Neural progenitor cell (in vitro differentiated cells): ENCODE measurements at regions not wholly inside any gene's neighbourhood (a gene's known extent, or its start where the extent isn't known, plus 50 kb on each side); places are given as distances from the start of the nearest gene placed in this dataset.

Experiments
- DNase-seq: peaks from one replicate; pipeline ENCODE4 v3.0.0-alpha.2; 2016; ENCODE audit warnings: low spot score
- H2AFZ ChIP-seq: fragments of 200-600 bp; sonication (generic); replicated peaks from 2 replicates; pipeline ENCODE4 v1.6.1; 2016; ENCODE audit warnings: antibody characterized with exemption
- H3F3A ChIP-seq: fragments of 200-600 bp; sonication (generic); 2 replicates; pipeline ENCODE4 v1.6.1; 2016; ENCODE audit warnings: antibody characterized with exemption, low read depth
- H3K27ac ChIP-seq: fragments of 200-600 bp; sonication (generic); 2 replicates; pipeline ENCODE4 v1.5.1; 2016; ENCODE audit warnings: mild to moderate bottlenecking
- H3K27me3 ChIP-seq: fragments of 200-600 bp; sonication (generic); 2 replicates; pipeline ENCODE4 v1.6.1; 2016; ENCODE audit warnings: mild to moderate bottlenecking, moderate library complexity
- H3K36me3 ChIP-seq: fragments of 200-600 bp; sonication (generic); 2 replicates; pipeline ENCODE4 v1.5.1; 2016
- H3K4me1 ChIP-seq: fragments of 200-600 bp; sonication (generic); 2 replicates; pipeline ENCODE4 v1.6.1; 2016; ENCODE audit warnings: mixed run types
- H3K4me2 ChIP-seq: fragments of 200-600 bp; sonication (generic); 2 replicates; pipeline ENCODE4 v1.6.1; 2016
- H3K4me3 ChIP-seq: fragments of 200-600 bp; sonication (generic); 2 replicates; pipeline ENCODE4 v1.5.1; 2016
- H3K79me2 ChIP-seq: fragments of 200-600 bp; sonication (generic); 2 replicates; pipeline ENCODE4 v1.6.1; 2016; ENCODE audit warnings: low read depth
- H3K9ac ChIP-seq: fragments of 200-600 bp; sonication (generic); 2 replicates; pipeline ENCODE4 v1.6.1; 2016
- H3K9me3 ChIP-seq: fragments of 200-600 bp; sonication (generic); 2 replicates; pipeline ENCODE4 v1.5.1; 2016; ENCODE audit warnings: low read depth
- H4K20me1 ChIP-seq: fragments of 200-600 bp; sonication (generic); 2 replicates; pipeline ENCODE4 v1.6.1; 2016; ENCODE audit warnings: low read depth
- H3K27ac Mint-ChIP-seq: 3 replicates; pipeline ENCODE4 v1.8.0; 2021; ENCODE audit warnings: mixed read lengths
- H3K27me3 Mint-ChIP-seq: 2 replicates; pipeline ENCODE4 v1.8.0; 2022; ENCODE audit warnings: low read depth, mild to moderate bottlenecking, inconsistent platforms, moderate library complexity, mixed read lengths; ENCODE audit not compliant: insufficient read depth
- H3K36me3 Mint-ChIP-seq: 3 replicates; pipeline ENCODE4 v1.8.0; 2021; ENCODE audit warnings: mixed read lengths
- H3K4me1 Mint-ChIP-seq: 3 replicates; pipeline ENCODE4 v1.8.0; 2021; ENCODE audit warnings: mixed read lengths
- H3K4me3 Mint-ChIP-seq: 3 replicates; pipeline ENCODE4 v1.8.0; 2021; ENCODE audit warnings: mild to moderate bottlenecking, moderate library complexity, mixed read lengths
- H3K9me3 Mint-ChIP-seq: 3 replicates; pipeline ENCODE4 v1.8.0; 2020; ENCODE audit warnings: mixed read lengths
- CTCF ChIP-seq: fragments of 200-600 bp; sonication (generic); IDR thresholded peaks from 2 replicates; pipeline ENCODE4 v1.5.1; 2017; ENCODE audit warnings: antibody characterized with exemption, mild to moderate bottlenecking
- EZH2 ChIP-seq: fragments of 200-600 bp; sonication (generic); IDR thresholded peaks from 2 replicates; pipeline ENCODE4 v1.6.1; 2017; ENCODE audit warnings: antibody characterized with exemption, mild to moderate bottlenecking, moderate library complexity
- EZH2phosphoT487 ChIP-seq: fragments of 200-600 bp; sonication (generic); IDR thresholded peaks from 2 replicates; pipeline ENCODE4 v1.6.1; 2017; ENCODE audit warnings: antibody characterized with exemption

- no peaks in the 10 kb centered on the region for H3K9me3 Mint-ChIP-seq
- no peak overlapping the region for H3K4me2 ChIP-seq
- H2AFZ ChIP-seq, result no peak overlapping the region
- no peak overlapping the region for H3K4me3 Mint-ChIP-seq
- H3K36me3 Mint-ChIP-seq, result no peaks in the 10 kb centered on the region
- no peaks in the 10 kb centered on the region for H3K4me1 ChIP-seq
- no peak overlapping the region for H3K27ac ChIP-seq
- peaks cover 3% of the 10 kb centered on the region for H3K4me1 Mint-ChIP-seq
- H3K4me3 ChIP-seq, result no peak overlapping the region
- no peaks in the 10 kb centered on the region for H3K36me3 ChIP-seq
- no peaks in the 10 kb centered on the region for H3F3A ChIP-seq
- no peaks in the 10 kb centered on the region for H3K9me3 ChIP-seq
- TF ChIP-seq EZH2phosphoT487 (no peak), EZH2 (no peak), CTCF (no peak)
- no peaks in the 10 kb centered on the region for H4K20me1 ChIP-seq
- no peak overlapping the region for H3K9ac ChIP-seq
- no peaks in the 10 kb centered on the region for H3K27me3 ChIP-seq
- no peaks in the 10 kb centered on the region for H3K79me2 ChIP-seq
- no peak overlapping the region for H3K27ac Mint-ChIP-seq
- peaks cover 2% of the 10 kb centered on the region for H3K27me3 Mint-ChIP-seq
- no peak for DNase-seq
These were observed 1036.5 kb upstream of the FANCL start for GRCh38 chr2:59277671-59278070.

- H3K27me3 ChIP-seq, result no peaks in the 10 kb centered on the region
- no peaks in the 10 kb centered on the region for H3K36me3 Mint-ChIP-seq
- H3K27me3 Mint-ChIP-seq, result peaks cover 2% of the 10 kb centered on the region
- H3K27ac Mint-ChIP-seq, result no peak overlapping the region
- no peaks in the 10 kb centered on the region for H3K4me1 ChIP-seq
- no peaks in the 10 kb centered on the region for H3F3A ChIP-seq
- no peaks in the 10 kb centered on the region for H3K9me3 ChIP-seq
- DNase-seq, result no peak
- TF ChIP-seq CTCF (no peak), EZH2 (no peak), EZH2phosphoT487 (no peak)
- H2AFZ ChIP-seq, result no peak overlapping the region
- peaks cover 3% of the 10 kb centered on the region for H3K4me1 Mint-ChIP-seq
- no peaks in the 10 kb centered on the region for H3K79me2 ChIP-seq
- H4K20me1 ChIP-seq, result no peaks in the 10 kb centered on the region
- H3K4me3 ChIP-seq, result no peak overlapping the region
- H3K4me2 ChIP-seq, result no peak overlapping the region
- no peak overlapping the region for H3K9ac ChIP-seq
- no peak overlapping the region for H3K27ac ChIP-seq
- no peak overlapping the region for H3K4me3 Mint-ChIP-seq
- no peaks in the 10 kb centered on the region for H3K36me3 ChIP-seq
- H3K9me3 Mint-ChIP-seq, result no peaks in the 10 kb centered on the region
These were observed 1035.8 kb upstream of the FANCL start for GRCh38 chr2:59276917-59277316.

- DNase-seq, result peak; percentile 46
- H3K9me3 ChIP-seq, result no peaks in the 10 kb centered on the region
- H3K9ac ChIP-seq, result no peak overlapping the region
- Mint-ChIP-seq H3K4me3 (no peak overlapping the region), H3K9me3 (no peaks in the 10 kb centered on the region), H3K4me1 (peaks cover 3% of the 10 kb centered on the region), H3K36me3 (no peaks in the 10 kb centered on the region), H3K27me3 (peaks cover 2% of the 10 kb centered on the region), H3K27ac (no peak overlapping the region)
- H3F3A ChIP-seq, result no peaks in the 10 kb centered on the region
- no peak overlapping the region for H3K27ac ChIP-seq
- H3K4me2 ChIP-seq, result no peak overlapping the region
- H3K27me3 ChIP-seq, result no peaks in the 10 kb centered on the region
- H3K4me1 ChIP-seq, result no peaks in the 10 kb centered on the region
- TF ChIP-seq EZH2phosphoT487, result no peak
- peak; percentile 75 for TF ChIP-seq CTCF
- H3K4me3 ChIP-seq, result no peak overlapping the region
- no peaks in the 10 kb centered on the region for H3K79me2 ChIP-seq
- H2AFZ ChIP-seq, result no peak overlapping the region
- H3K36me3 ChIP-seq, result no peaks in the 10 kb centered on the region
- no peaks in the 10 kb centered on the region for H4K20me1 ChIP-seq
These were observed 1034.9 kb upstream of the FANCL start for GRCh38 chr2:59276033-59276432.

DNA sequence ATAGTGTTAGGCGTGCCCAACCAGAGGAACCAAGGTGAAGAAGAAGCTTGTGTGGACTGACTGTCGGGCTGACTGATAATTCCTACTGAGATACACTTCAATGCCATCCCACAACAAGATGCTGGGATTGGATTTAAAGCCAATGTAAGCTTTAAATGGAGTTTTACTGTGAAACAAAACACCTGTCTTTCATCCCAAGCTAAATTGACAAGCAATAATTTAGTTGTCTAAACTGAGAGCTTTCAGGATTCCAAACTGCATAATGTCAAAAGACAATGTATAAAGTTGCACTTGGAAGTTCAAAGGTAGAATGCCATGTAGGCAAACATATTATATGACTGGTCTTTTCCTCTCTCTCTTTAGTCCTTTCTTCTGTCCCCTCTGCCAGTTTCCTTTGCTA is 1025.3 kb upstream of the FANCL start:
- Mint-ChIP-seq H3K9me3 (no peaks in the 10 kb centered on the region), H3K4me1 (no peaks in the 10 kb centered on the region), H3K36me3 (no peaks in the 10 kb centered on the region), H3K4me3 (no peak overlapping the region), H3K27me3 (peaks cover 2% of the 10 kb centered on the region), H3K27ac (no peak overlapping the region)
- TF ChIP-seq CTCF (no peak), EZH2 (no peak), EZH2phosphoT487 (no peak)
- no peaks in the 10 kb centered on the region for H3K79me2 ChIP-seq
- H3K27me3 ChIP-seq, result no peaks in the 10 kb centered on the region
- H3K27ac ChIP-seq, result no peak overlapping the region
- H3K9ac ChIP-seq, result no peak overlapping the region
- no peaks in the 10 kb centered on the region for H3K36me3 ChIP-seq
- DNase-seq, result no peak
- H4K20me1 ChIP-seq, result no peaks in the 10 kb centered on the region
- H3K4me3 ChIP-seq, result no peak overlapping the region
- no peak overlapping the region for H3K4me2 ChIP-seq
- H3F3A ChIP-seq, result no peaks in the 10 kb centered on the region
- no peaks in the 10 kb centered on the region for H3K9me3 ChIP-seq
- no peaks in the 10 kb centered on the region for H3K4me1 ChIP-seq
- no peak overlapping the region for H2AFZ ChIP-seq
